WTC11 (cell line): ENCODE measurements at regions not wholly inside any gene's neighbourhood (a gene's known extent, or its start where the extent isn't known, plus 50 kb on each side); places are given as distances from the start of the nearest gene placed in this dataset.
A peak's percentile ranks its signal among the peaks of the same experiment; 100 is the strongest.

Source experiments
- ATAC-seq: fragments of 200-7000 bp; cut with Tn5 transposase; 2 replicates; pipeline ENCODE4 v1.10.0; 2021; ENCODE audit warnings: mild to moderate bottlenecking, moderate library complexity
- CTCF ChIA-PET: fragments of 300-600 bp; sonication (Branson Sonifier 250); formaldehyde crosslinking; loops from one replicate; lab custom pipeline; 2021; ENCODE audit warnings: antibody characterized with exemption; lab: Charles Lee
- POLR2A ChIA-PET: fragments of 350-600 bp; sonication (Branson Sonifier 250); formaldehyde crosslinking; loops from one replicate; lab custom pipeline; 2021; ENCODE audit warnings: antibody characterized with exemption; lab: Charles Lee
- DNase-seq: peaks from one replicate; pipeline ENCODE4 v3.0.0; 2021; ENCODE audit warnings: low spot score
- H3K27ac Mint-ChIP-seq: 2 replicates; pipeline ENCODE4 v1.8.0; 2021; ENCODE audit warnings: mixed read lengths
- H3K27me3 Mint-ChIP-seq: 2 replicates; pipeline ENCODE4 v1.8.0; 2021; ENCODE audit warnings: low read depth, mild to moderate bottlenecking, moderate library complexity, mixed read lengths
- H3K36me3 Mint-ChIP-seq: 2 replicates; pipeline ENCODE4 v1.8.0; 2021; ENCODE audit warnings: mixed read lengths
- H3K4me1 Mint-ChIP-seq: 2 replicates; pipeline ENCODE4 v1.8.0; 2022; ENCODE audit warnings: mixed read lengths
- H3K4me3 Mint-ChIP-seq: 2 replicates; pipeline ENCODE4 v1.8.0; 2021; ENCODE audit warnings: mild to moderate bottlenecking, moderate library complexity, mixed read lengths
- H3K9me3 Mint-ChIP-seq: 2 replicates; pipeline ENCODE4 v1.8.0; 2021; ENCODE audit warnings: mixed read lengths
- ARID4B ChIP-seq: sonication (generic); formaldehyde crosslinking; IDR thresholded peaks from 2 replicates; pipeline ENCODE4 v1.8.0; 2023; ENCODE audit warnings: missing genetic modification reagents, mild to moderate bottlenecking, borderline replicate concordance
- CBFB ChIP-seq: sonication (generic); formaldehyde crosslinking; IDR thresholded peaks from 2 replicates; pipeline ENCODE4 v1.8.1; 2022; ENCODE audit warnings: mild to moderate bottlenecking, low read depth, missing genetic modification reagents
- ETV6 ChIP-seq: sonication (generic); formaldehyde crosslinking; IDR thresholded peaks from 2 replicates; pipeline ENCODE4 v1.8.1; 2022; ENCODE audit warnings: mild to moderate bottlenecking, missing genetic modification reagents
- HMGA2 ChIP-seq: fragments of 250-450 bp; sonication (Bioruptor Pico); IDR thresholded peaks from 2 replicates; pipeline ENCODE4 v1.4.0; 2021; ENCODE audit warnings: mild to moderate bottlenecking, moderate library complexity
- JUN ChIP-seq: sonication (generic); formaldehyde crosslinking; IDR thresholded peaks from 2 replicates; pipeline ENCODE4 v1.8.0; 2023; ENCODE audit warnings: mild to moderate bottlenecking, missing genetic modification reagents
- KAT7 ChIP-seq: sonication (generic); formaldehyde crosslinking; IDR thresholded peaks from 2 replicates; pipeline ENCODE4 v1.8.1; 2023; ENCODE audit warnings: missing genetic modification reagents, mild to moderate bottlenecking, borderline replicate concordance
- MYBL2 ChIP-seq: sonication (generic); formaldehyde crosslinking; IDR thresholded peaks from 2 replicates; pipeline ENCODE4 v1.8.1; 2023; ENCODE audit warnings: mild to moderate bottlenecking, moderate library complexity, missing genetic modification reagents
- NFYB ChIP-seq: sonication (generic); formaldehyde crosslinking; conservative IDR thresholded peaks from 2 replicates; pipeline ENCODE4 v1.8.0; 2022; ENCODE audit warnings: low read depth, missing genetic modification reagents
- PRRX2 ChIP-seq: fragments of 250-450 bp; sonication (Bioruptor Pico); IDR thresholded peaks from 2 replicates; pipeline ENCODE4 v1.8.0; 2021; ENCODE audit warnings: mild to moderate bottlenecking
- RELA ChIP-seq: sonication (generic); formaldehyde crosslinking; IDR thresholded peaks from 2 replicates; pipeline ENCODE4 v1.8.1; 2022; ENCODE audit warnings: missing genetic modification reagents, mild to moderate bottlenecking, borderline replicate concordance
- ZMAT4 ChIP-seq: fragments of 250-450 bp; sonication (Bioruptor Pico); IDR thresholded peaks from 2 replicates; pipeline ENCODE4 v1.9.0; 2021; ENCODE audit warnings: mild to moderate bottlenecking
- ZNF232 ChIP-seq: sonication (generic); formaldehyde crosslinking; IDR thresholded peaks from 2 replicates; pipeline ENCODE4 v1.8.0; 2022; ENCODE audit warnings: mild to moderate bottlenecking, missing genetic modification reagents
- ZNF281 ChIP-seq: sonication (generic); formaldehyde crosslinking; IDR thresholded peaks from 2 replicates; pipeline ENCODE4 v1.8.0; 2023; ENCODE audit warnings: mild to moderate bottlenecking, missing genetic modification reagents
- ZNF423 ChIP-seq: fragments of 250-450 bp; sonication (Bioruptor Pico); IDR thresholded peaks from 2 replicates; pipeline ENCODE4 v2.1.2; 2022; ENCODE audit warnings: mild to moderate bottlenecking, moderate library complexity
- ZNF512 ChIP-seq: sonication (generic); formaldehyde crosslinking; IDR thresholded peaks from 2 replicates; pipeline ENCODE4 v1.8.1; 2022; ENCODE audit warnings: missing genetic modification reagents, borderline replicate concordance
- ZNF671 ChIP-seq: fragments of 250-450 bp; sonication (Bioruptor Pico); IDR thresholded peaks from 2 replicates; pipeline ENCODE4 v1.8.0; 2021; ENCODE audit warnings: mild to moderate bottlenecking
- ZSCAN18 ChIP-seq: fragments of 250-450 bp; sonication (Bioruptor Pico); IDR thresholded peaks from 2 replicates; pipeline ENCODE4 v2.1.2; 2022; ENCODE audit warnings: mild to moderate bottlenecking, moderate library complexity
- TF ChIP-seq, protein P1 (sequence below): sonication (generic); formaldehyde crosslinking; IDR thresholded peaks from 2 replicates; pipeline ENCODE4 v1.8.0; 2022; ENCODE audit warnings: mild to moderate bottlenecking, missing genetic modification reagents
- TF ChIP-seq, protein P2 (sequence below): sonication (generic); formaldehyde crosslinking; IDR thresholded peaks from 2 replicates; pipeline ENCODE4 v1.8.1; 2022; ENCODE audit warnings: mild to moderate bottlenecking, missing genetic modification reagents, moderate library complexity, borderline replicate concordance

DNA sequence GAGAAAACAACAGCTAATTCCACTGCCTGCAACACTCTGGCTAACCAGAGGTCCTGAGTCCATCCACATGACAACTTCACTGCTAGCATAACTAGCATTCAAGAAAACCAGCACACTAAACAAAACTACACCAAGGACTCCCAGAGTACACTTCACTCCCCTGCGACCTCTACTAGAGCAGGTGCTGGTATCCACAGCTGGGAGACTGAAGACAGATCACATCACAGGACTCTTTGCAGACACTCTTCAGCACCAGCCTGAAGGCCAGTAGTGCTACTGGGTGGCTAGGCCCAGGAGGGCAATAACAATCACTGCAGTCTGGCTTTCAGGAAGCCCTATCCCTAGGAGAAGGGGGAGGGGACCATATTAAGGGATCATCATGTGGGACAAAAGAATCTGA is 54.4 kb upstream of the MYB start:
- POLR2A ChIA-PET: no interaction called here

GRCh38 chr6:135126034-135126433 is 55.1 kb upstream of the MYB start:
- POLR2A ChIA-PET: no interaction called here
- CTCF ChIA-PET: interaction anchor here (0.8 kb wide), 1 partner anchor 37 kb away, joined by 4 read pairs; no protein-coding TSS in a partner anchor
- no peak for DNase-seq
- peak; percentile 75 for ATAC-seq
- H3K36me3 Mint-ChIP-seq: no peaks in the 10 kb centered on the region
- peaks cover 16% of the 10 kb centered on the region for H3K4me1 Mint-ChIP-seq
- no peak overlapping the region for H3K27ac Mint-ChIP-seq
- H3K4me3 Mint-ChIP-seq: no peak overlapping the region
- no peak for TF ChIP-seq RELA (CRISPR knock-in tag)
- no peak for TF ChIP-seq JUN
- no peak for TF ChIP-seq ZNF281 (CRISPR knock-in tag)
- TF ChIP-seq ETV6 (CRISPR knock-in tag): no peak
- no peak for TF ChIP-seq ZMAT4
- TF ChIP-seq ZSCAN18 (CRISPR knock-in tag): no peak
- no peak for TF ChIP-seq ZNF512 (CRISPR knock-in tag)
- peaks cover 7% of the 10 kb centered on the region; the same call in 1 of the 2 replicates for H3K9me3 Mint-ChIP-seq
- no peaks in the 10 kb centered on the region for H3K27me3 Mint-ChIP-seq

More for the DNA sequence above, 54.4 kb upstream of the MYB start:
- DNase-seq: no peak
- H3K4me3 Mint-ChIP-seq: no peak overlapping the region
- H3K4me1 Mint-ChIP-seq: peaks cover 16% of the 10 kb centered on the region
- H3K27me3 Mint-ChIP-seq: no peaks in the 10 kb centered on the region
- no peak overlapping the region for H3K27ac Mint-ChIP-seq
- no peaks in the 10 kb centered on the region for H3K36me3 Mint-ChIP-seq
- TF ChIP-seq, protein P1, sequence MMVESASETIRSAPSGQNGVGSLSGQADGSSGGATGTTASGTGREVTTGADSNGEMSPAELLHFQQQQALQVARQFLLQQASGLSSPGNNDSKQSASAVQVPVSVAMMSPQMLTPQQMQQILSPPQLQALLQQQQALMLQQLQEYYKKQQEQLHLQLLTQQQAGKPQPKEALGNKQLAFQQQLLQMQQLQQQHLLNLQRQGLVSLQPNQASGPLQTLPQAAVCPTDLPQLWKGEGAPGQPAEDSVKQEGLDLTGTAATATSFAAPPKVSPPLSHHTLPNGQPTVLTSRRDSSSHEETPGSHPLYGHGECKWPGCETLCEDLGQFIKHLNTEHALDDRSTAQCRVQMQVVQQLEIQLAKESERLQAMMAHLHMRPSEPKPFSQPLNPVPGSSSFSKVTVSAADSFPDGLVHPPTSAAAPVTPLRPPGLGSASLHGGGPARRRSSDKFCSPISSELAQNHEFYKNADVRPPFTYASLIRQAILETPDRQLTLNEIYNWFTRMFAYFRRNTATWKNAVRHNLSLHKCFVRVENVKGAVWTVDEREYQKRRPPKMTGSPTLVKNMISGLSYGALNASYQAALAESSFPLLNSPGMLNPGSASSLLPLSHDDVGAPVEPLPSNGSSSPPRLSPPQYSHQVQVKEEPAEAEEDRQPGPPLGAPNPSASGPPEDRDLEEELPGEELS (CRISPR knock-in tag): no peak
- TF ChIP-seq HMGA2 (no peak), CBFB (CRISPR knock-in tag) (no peak), KAT7 (CRISPR knock-in tag) (no peak)
- ATAC-seq: 0 out of 2 replicates have a peak, but pooled peaks have one; percentile 20
- CTCF ChIA-PET: interaction anchor here (0.8 kb wide), 1 partner anchor 36 kb away, joined by 4 read pairs; no protein-coding TSS in a partner anchor
- peaks cover 7% of the 10 kb centered on the region; the same call in 1 of the 2 replicates for H3K9me3 Mint-ChIP-seq

- H3K27me3 Mint-ChIP-seq: no peaks in the 10 kb centered on the region
- no peak overlapping the region for H3K4me3 Mint-ChIP-seq
- ChIA-PET CTCF (no interaction called here), POLR2A (no interaction called here)
- H3K4me1 Mint-ChIP-seq: peaks cover 10% of the 10 kb centered on the region
- no peaks in the 10 kb centered on the region for H3K36me3 Mint-ChIP-seq
- ATAC-seq: no peak
- H3K27ac Mint-ChIP-seq: no peak overlapping the region
- DNase-seq: no peak
- H3K9me3 Mint-ChIP-seq: no peaks in the 10 kb centered on the region
- no peak for TF ChIP-seq ZNF671 (CRISPR knock-in tag)
- TF ChIP-seq ZNF423 (CRISPR knock-in tag): no peak
- TF ChIP-seq ARID4B: no peak
- no peak for TF ChIP-seq MYBL2
- TF ChIP-seq ZNF232 (CRISPR knock-in tag): no peak
- TF ChIP-seq NFYB: no peak
- no peak for TF ChIP-seq PRRX2 (CRISPR knock-in tag)
- TF ChIP-seq KAT7 (CRISPR knock-in tag): no peak
- TF ChIP-seq, protein P2, sequence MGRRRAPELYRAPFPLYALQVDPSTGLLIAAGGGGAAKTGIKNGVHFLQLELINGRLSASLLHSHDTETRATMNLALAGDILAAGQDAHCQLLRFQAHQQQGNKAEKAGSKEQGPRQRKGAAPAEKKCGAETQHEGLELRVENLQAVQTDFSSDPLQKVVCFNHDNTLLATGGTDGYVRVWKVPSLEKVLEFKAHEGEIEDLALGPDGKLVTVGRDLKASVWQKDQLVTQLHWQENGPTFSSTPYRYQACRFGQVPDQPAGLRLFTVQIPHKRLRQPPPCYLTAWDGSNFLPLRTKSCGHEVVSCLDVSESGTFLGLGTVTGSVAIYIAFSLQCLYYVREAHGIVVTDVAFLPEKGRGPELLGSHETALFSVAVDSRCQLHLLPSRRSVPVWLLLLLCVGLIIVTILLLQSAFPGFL (CRISPR knock-in tag): no peak
These were observed 59.7 kb upstream of the MYB start for GRCh38 chr6:135121434-135121833.
